ENCODE measurements at regions not wholly inside any gene's neighbourhood (a gene's known extent, or its start where the extent isn't known, plus 50 kb on each side); places are given as distances from the start of the nearest gene placed in this dataset.

DNA sequence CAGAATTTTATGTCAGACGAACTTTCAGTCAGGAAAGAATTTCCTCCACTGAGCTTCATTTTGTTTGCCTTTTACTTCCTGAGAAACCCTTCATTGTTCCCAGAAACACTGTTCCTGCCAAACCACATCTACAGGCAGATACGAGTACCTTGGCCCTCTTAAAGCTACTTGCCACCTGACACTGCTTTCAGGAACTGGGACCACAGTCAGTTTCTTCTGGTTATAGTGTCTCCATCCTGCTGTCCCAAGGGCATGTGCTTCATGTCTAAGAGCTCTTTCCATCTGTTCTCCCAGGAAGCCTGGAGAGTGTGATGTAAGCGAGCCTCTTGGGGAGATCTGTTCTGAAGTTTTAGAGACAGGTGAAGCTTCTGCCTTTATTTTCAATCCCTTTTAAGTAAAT is 161.7 kb upstream of the PLEKHA5 start:
- H3K9me3 Mint-ChIP-seq (ENCODE audit: low read depth, unreplicated experiment) = no peaks in the 10 kb centered on the region
- TF ChIP-seq CTCF (IDR thresholded peaks at IDR 0.05; ENCODE audit: unreplicated experiment) = no peak
- no peak for DNase-seq
- H3K4me3 Mint-ChIP-seq (ENCODE audit: low read depth, unreplicated experiment) = no peak overlapping the region
- CTCF ChIA-PET = interaction anchor here (0.6 kb wide), 1 partner anchor 184 kb away, joined by 3 read pairs; no protein-coding TSS in a partner anchor
- BruUV-seq (replicated peaks) = no TSS peak
- H3K27me3 Mint-ChIP-seq (ENCODE audit: unreplicated experiment) = no peaks in the 10 kb centered on the region
- no peak overlapping the region for H3K27ac Mint-ChIP-seq (ENCODE audit: unreplicated experiment)
- H3K4me1 Mint-ChIP-seq (ENCODE audit: low read depth, unreplicated experiment) = peaks cover 14% of the 10 kb centered on the region
- intact Hi-C loops (cut with micrococcal nuclease; ENCODE audit: unreplicated experiment) = no loop called here
- no peaks in the 10 kb centered on the region for H3K36me3 Mint-ChIP-seq (ENCODE audit: insufficient read depth, unreplicated experiment)

- Mint-ChIP-seq H3K36me3 (ENCODE audit: insufficient read depth, unreplicated experiment) (no peaks in the 10 kb centered on the region), H3K27me3 (ENCODE audit: unreplicated experiment) (no peaks in the 10 kb centered on the region), H3K27ac (ENCODE audit: unreplicated experiment) (no peak overlapping the region), H3K4me3 (ENCODE audit: low read depth, unreplicated experiment) (no peak overlapping the region), H3K4me1 (ENCODE audit: low read depth, unreplicated experiment) (peaks cover 7% of the 10 kb centered on the region), H3K9me3 (ENCODE audit: low read depth, unreplicated experiment) (no peaks in the 10 kb centered on the region)
- intact Hi-C loops (cut with micrococcal nuclease; ENCODE audit: unreplicated experiment) = no loop called here
- CTCF ChIA-PET = no interaction called here
- no TSS peak for BruUV-seq (replicated peaks)
- no peak for DNase-seq
- TF ChIP-seq CTCF (IDR thresholded peaks at IDR 0.05; ENCODE audit: unreplicated experiment) = no peak
Observed at GRCh38 chr12:18969512-18969911, 160.0 kb upstream of the PLEKHA5 start.

GRCh38 chr12:18970603-18971002 is 158.9 kb upstream of the PLEKHA5 start:
- no peak for TF ChIP-seq CTCF (IDR thresholded peaks at IDR 0.05; ENCODE audit: unreplicated experiment)
- no peak for DNase-seq
- intact Hi-C loops (cut with micrococcal nuclease; ENCODE audit: unreplicated experiment) = no loop called here
- CTCF ChIA-PET = no interaction called here
- Mint-ChIP-seq H3K9me3 (ENCODE audit: low read depth, unreplicated experiment) (no peaks in the 10 kb centered on the region), H3K4me3 (ENCODE audit: low read depth, unreplicated experiment) (no peak overlapping the region), H3K27me3 (ENCODE audit: unreplicated experiment) (no peaks in the 10 kb centered on the region), H3K4me1 (ENCODE audit: low read depth, unreplicated experiment) (peaks cover 7% of the 10 kb centered on the region), H3K36me3 (ENCODE audit: insufficient read depth, unreplicated experiment) (no peaks in the 10 kb centered on the region), H3K27ac (ENCODE audit: unreplicated experiment) (no peak overlapping the region)
- no TSS peak for BruUV-seq (replicated peaks)

DNA sequence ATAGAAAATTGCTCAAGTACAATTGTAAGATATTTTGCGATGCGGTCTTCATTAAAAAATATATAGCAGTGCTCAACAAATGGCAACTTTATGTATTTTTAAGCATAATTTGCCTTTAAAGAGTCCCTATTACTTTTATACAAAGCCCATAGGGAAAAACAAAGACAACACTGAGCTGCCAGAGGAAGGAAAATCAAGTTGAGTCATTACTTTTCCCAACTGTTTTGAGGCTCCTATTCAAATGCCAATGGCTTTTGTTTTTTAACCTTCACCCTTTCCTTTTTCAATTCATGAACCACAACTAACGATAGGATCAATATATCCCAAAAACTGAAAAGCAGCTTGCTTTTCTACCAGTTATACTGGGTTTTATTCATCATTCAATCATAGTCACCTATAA is 157.6 kb upstream of the PLEKHA5 start:
- no peak for TF ChIP-seq CTCF (IDR thresholded peaks at IDR 0.05; ENCODE audit: unreplicated experiment)
- Mint-ChIP-seq H3K27ac (ENCODE audit: unreplicated experiment) (no peak overlapping the region), H3K9me3 (ENCODE audit: low read depth, unreplicated experiment) (no peaks in the 10 kb centered on the region), H3K27me3 (ENCODE audit: unreplicated experiment) (no peaks in the 10 kb centered on the region), H3K4me1 (ENCODE audit: low read depth, unreplicated experiment) (peaks cover 6% of the 10 kb centered on the region), H3K4me3 (ENCODE audit: low read depth, unreplicated experiment) (no peak overlapping the region), H3K36me3 (ENCODE audit: insufficient read depth, unreplicated experiment) (no peaks in the 10 kb centered on the region)
- CTCF ChIA-PET = no interaction called here
- BruUV-seq (replicated peaks) = no TSS peak
- intact Hi-C loops (cut with micrococcal nuclease; ENCODE audit: unreplicated experiment) = no loop called here
- no peak for DNase-seq

DNA sequence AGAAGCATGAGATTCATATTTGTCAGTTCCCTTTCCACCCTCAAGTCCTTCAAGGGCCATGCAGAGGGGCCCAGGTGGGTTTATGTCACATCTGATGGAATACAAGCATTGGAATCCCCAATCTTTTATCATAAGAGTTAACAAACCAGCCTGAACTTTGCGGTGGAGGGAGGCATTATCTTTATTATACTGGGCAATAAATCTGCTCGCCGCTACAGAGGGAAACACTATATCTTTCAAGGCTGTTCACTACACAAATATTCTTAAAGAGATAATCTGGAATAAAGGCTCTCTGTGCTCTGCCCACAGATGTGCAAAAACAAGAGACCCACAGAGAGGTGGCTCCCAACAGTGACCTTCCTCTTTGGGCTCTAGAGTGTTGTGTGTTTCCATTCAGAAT is 153.6 kb upstream of the PLEKHA5 start:
- Mint-ChIP-seq H3K27me3 (ENCODE audit: unreplicated experiment) (no peaks in the 10 kb centered on the region), H3K4me3 (ENCODE audit: low read depth, unreplicated experiment) (no peak overlapping the region), H3K9me3 (ENCODE audit: low read depth, unreplicated experiment) (peaks cover 5% of the 10 kb centered on the region), H3K4me1 (ENCODE audit: low read depth, unreplicated experiment) (no peaks in the 10 kb centered on the region), H3K36me3 (ENCODE audit: insufficient read depth, unreplicated experiment) (no peaks in the 10 kb centered on the region), H3K27ac (ENCODE audit: unreplicated experiment) (no peak overlapping the region)
- DNase-seq = no peak
- BruUV-seq (replicated peaks) = no TSS peak
- intact Hi-C loops (cut with micrococcal nuclease; ENCODE audit: unreplicated experiment) = no loop called here
- CTCF ChIA-PET = no interaction called here
- no peak for TF ChIP-seq CTCF (IDR thresholded peaks at IDR 0.05; ENCODE audit: unreplicated experiment)
